GM12878 (cell line): ENCODE measurements at regions not wholly inside any gene's neighbourhood (a gene's known extent, or its start where the extent isn't known, plus 50 kb on each side); places are given as distances from the start of the nearest gene placed in this dataset.

Experiments
- ATAC-seq: fragments of 200-7000 bp; cut with Tn5 transposase; 3 replicates; pipeline ENCODE4 v1.9.1; 2020; ENCODE audit warnings: mild to moderate bottlenecking, moderate library complexity
- BruUV-seq: library from RNA; stranded (reverse); fragments of 400-500 nt; replicated peaks from 2 replicates; lab custom pipeline; 2021; lab: Mats Ljungman, UMichigan
- CTCF ChIA-PET: fragments of 300-600 bp; sonication (Branson Sonifier 250); formaldehyde crosslinking; extraction: SDS; loops from one replicate; lab custom pipeline; 2021; ENCODE audit warnings: inconsistent platforms; lab: Yijun Ruan, JAX
- POLR2A ChIA-PET: fragments of 350-600 bp; formaldehyde crosslinking; extraction: SDS; loops from one replicate; lab custom pipeline; 2021; ENCODE audit warnings: inconsistent platforms; lab: Charles Lee
- RAD21 ChIA-PET: fragments of 300-600 bp; sonication (Branson Sonifier 250); formaldehyde crosslinking; loops from one replicate; lab custom pipeline; 2023; ENCODE audit warnings: antibody characterized with exemption; ENCODE audit not compliant: unreplicated experiment; lab: Charles Lee
- SMC1A ChIA-PET: fragments of 300-600 bp; sonication (Branson Sonifier 250); formaldehyde crosslinking; loops from one replicate; lab custom pipeline; 2023; ENCODE audit not compliant: unreplicated experiment, uncharacterized antibody; lab: Charles Lee
- DNase-seq: peaks from one replicate; pipeline ENCODE4 v3.0.0-alpha.2; 2011; ENCODE audit warnings: low read depth, low spot score
- FAIRE-seq: peaks from 3 replicates; lab custom pipeline; 2011; peaks lifted over from hg19 to GRCh38; lab: Jason Lieb, UNC
- H2AFZ ChIP-seq: 2 replicates; pipeline ENCODE4 v1.6.0; 2011; ENCODE audit warnings: low read depth, low read length, control low read depth; ENCODE audit not compliant: control insufficient read depth
- H3K27ac ChIP-seq: 2 replicates; pipeline ENCODE4 v1.5.1; 2011; ENCODE audit warnings: control low read depth; ENCODE audit not compliant: control insufficient read depth, insufficient read depth
- H3K27me3 ChIP-seq, 2 experiments: replicated peaks in 1 of 2; 2 replicates each; pipeline versions ENCODE4 v1.6.0 to v1.6.1; 2011; ENCODE audit warnings: low read length in 1 of 2; ENCODE audit not compliant: control insufficient read depth in 2 of 2, insufficient read depth in 2 of 2
- H3K36me3 ChIP-seq, 2 experiments: 2 replicates each; pipeline ENCODE4 v1.5.1; 2011; ENCODE audit warnings: low read length in 1 of 2; ENCODE audit not compliant: control insufficient read depth in 2 of 2, insufficient read depth in 2 of 2
- H3K4me1 ChIP-seq: 2 replicates; pipeline ENCODE4 v1.6.1; 2011; ENCODE audit warnings: mild to moderate bottlenecking, low read length, moderate library complexity, mixed read lengths; ENCODE audit not compliant: control insufficient read depth, insufficient read depth
- H3K4me2 ChIP-seq: 2 replicates; pipeline ENCODE4 v1.6.0; 2011; ENCODE audit warnings: control low read depth; ENCODE audit not compliant: control insufficient read depth, insufficient read depth
- H3K4me3 ChIP-seq: fragments of 200-600 bp; sonication (generic); 2 replicates; pipeline ENCODE4 v1.5.1; 2016
- H3K79me2 ChIP-seq: 2 replicates; pipeline ENCODE4 v1.6.0; 2011; ENCODE audit warnings: low read length; ENCODE audit not compliant: control insufficient read depth, insufficient read depth
- H3K9ac ChIP-seq: 2 replicates; pipeline ENCODE4 v1.8.0; 2011; ENCODE audit warnings: low read length, control low read depth, mixed read lengths; ENCODE audit not compliant: control insufficient read depth, insufficient read depth
- H3K9me3 ChIP-seq: replicated peaks from 3 replicates; pipeline ENCODE4 v1.5.1; 2011; ENCODE audit warnings: mild to moderate bottlenecking, low read length; ENCODE audit not compliant: control insufficient read depth, insufficient read depth
- H4K20me1 ChIP-seq: 2 replicates; pipeline ENCODE4 v1.6.0; 2011; ENCODE audit not compliant: control insufficient read depth, insufficient read depth
- BHLHE40 ChIP-seq, 2 experiments: fragments of 450-650 bp in 1 of 2; IDR thresholded peaks; 2 replicates each; pipeline ENCODE4 v1.6.1; 2011 to 2017; ENCODE audit warnings: low read depth in 2 of 2, borderline replicate concordance in 1 of 2, improper control_type of control experiment in 1 of 2, low read length in 1 of 2, mild to moderate bottlenecking in 1 of 2
- CEBPB ChIP-seq, 2 experiments: fragments of 150-350 bp in 1 of 2; IDR thresholded peaks; 2 replicates each; pipeline ENCODE4 v1.6.1; 2012 to 2014; ENCODE audit warnings: low read depth in 2 of 2, low read length in 2 of 2, borderline replicate concordance in 1 of 2, inconsistent platforms in 1 of 2
- DPF2 ChIP-seq: fragments of 450-650 bp; IDR thresholded peaks from 2 replicates; pipeline ENCODE4 v1.6.1; 2017; ENCODE audit warnings: mild to moderate bottlenecking
- ELK1 ChIP-seq: IDR thresholded peaks from 2 replicates; pipeline ENCODE4 v1.6.1; 2012; ENCODE audit warnings: low read depth, low read length, improper control_type of control experiment
- EP300 ChIP-seq, 2 experiments: fragments of 150-350 bp in 1 of 2; IDR thresholded peaks; 2 replicates each; pipeline ENCODE4 v1.6.1; 2011 to 2012; ENCODE audit warnings: low read depth in 2 of 2, low read length in 2 of 2, borderline replicate concordance in 1 of 2, improper control_type of control experiment in 1 of 2, inconsistent platforms in 1 of 2; ENCODE audit not compliant: control insufficient read depth in 1 of 2
- JUNB ChIP-seq: IDR thresholded peaks from 2 replicates; pipeline ENCODE4 v1.6.1; 2016; ENCODE audit warnings: antibody characterized with exemption, mild to moderate bottlenecking
- POLR2A ChIP-seq: IDR thresholded peaks from 2 replicates; pipeline ENCODE4 v1.6.1; 2011; ENCODE audit warnings: low read depth, mild to moderate bottlenecking, low read length
- WGBS: methylation state at CpG from one replicate; pipeline ENCODE4 v1.1.6; 2016; ENCODE audit warnings: low lambda C conversion rate; ENCODE audit not compliant: insufficient replicate concordance, insufficient coverage; ENCODE audit errors: missing lambda C conversion rate; 5-methylcytosine and 5-hydroxymethylcytosine counted together
- in situ Hi-C: fragments of 300-500 bp; cut with MboI; formaldehyde crosslinking; loops from 9 replicates; pipeline ENCODE4 v1.14.3; 2018; ENCODE audit warnings: mixed read lengths
- intact Hi-C: fragments of 100-400 bp; cut with micrococcal nuclease; formaldehyde crosslinking; loops from one replicate; pipeline ENCODE4 v1.14.2; 2022; ENCODE audit not compliant: unreplicated experiment
- TF ChIP-seq, protein P1 (sequence below): fragments of 450-650 bp; conservative IDR thresholded peaks from 2 replicates; pipeline ENCODE4 v1.6.1; 2017; ENCODE audit warnings: mild to moderate bottlenecking, moderate library complexity
- TF ChIP-seq, protein P2 (sequence below): fragments of 450-650 bp; IDR thresholded peaks from 2 replicates; pipeline ENCODE4 v1.6.1; 2016; ENCODE audit warnings: mild to moderate bottlenecking, moderate library complexity, borderline replicate concordance

DNA sequence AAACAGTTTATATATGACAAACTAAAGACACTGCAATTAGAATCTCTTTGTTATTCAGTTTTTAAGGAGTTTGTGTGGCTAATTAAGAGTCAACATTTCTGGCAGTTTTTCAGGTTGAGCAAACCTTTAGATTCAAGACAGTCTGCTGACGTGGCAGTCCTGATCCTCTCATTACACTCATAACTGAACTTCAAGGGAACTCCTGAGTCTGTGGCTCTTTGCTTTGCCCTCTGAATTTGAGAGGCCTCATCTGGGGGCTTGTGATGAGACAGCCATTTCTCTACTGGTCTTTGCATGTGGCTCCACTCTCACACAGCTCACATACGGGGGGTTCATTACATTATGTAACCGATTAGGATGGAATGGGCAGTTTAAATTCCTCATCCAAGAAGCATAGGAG lies 182.9 kb upstream of the MEF2C start (continued):
- TF ChIP-seq CEBPB (IDR thresholded peaks at IDR 0.05; ENCODE audit: borderline replicate concordance in 1 of 2, low read depth in 2 of 2, low read length in 2 of 2): no peak
- TF ChIP-seq BHLHE40 (IDR thresholded peaks at IDR 0.05; ENCODE audit: borderline replicate concordance in 1 of 2, low read depth in 2 of 2, low read length in 1 of 2): peak in 1 of 2 experiments; percentile 27; a peak in 1 of 4 replicates
- TF ChIP-seq, protein P1, sequence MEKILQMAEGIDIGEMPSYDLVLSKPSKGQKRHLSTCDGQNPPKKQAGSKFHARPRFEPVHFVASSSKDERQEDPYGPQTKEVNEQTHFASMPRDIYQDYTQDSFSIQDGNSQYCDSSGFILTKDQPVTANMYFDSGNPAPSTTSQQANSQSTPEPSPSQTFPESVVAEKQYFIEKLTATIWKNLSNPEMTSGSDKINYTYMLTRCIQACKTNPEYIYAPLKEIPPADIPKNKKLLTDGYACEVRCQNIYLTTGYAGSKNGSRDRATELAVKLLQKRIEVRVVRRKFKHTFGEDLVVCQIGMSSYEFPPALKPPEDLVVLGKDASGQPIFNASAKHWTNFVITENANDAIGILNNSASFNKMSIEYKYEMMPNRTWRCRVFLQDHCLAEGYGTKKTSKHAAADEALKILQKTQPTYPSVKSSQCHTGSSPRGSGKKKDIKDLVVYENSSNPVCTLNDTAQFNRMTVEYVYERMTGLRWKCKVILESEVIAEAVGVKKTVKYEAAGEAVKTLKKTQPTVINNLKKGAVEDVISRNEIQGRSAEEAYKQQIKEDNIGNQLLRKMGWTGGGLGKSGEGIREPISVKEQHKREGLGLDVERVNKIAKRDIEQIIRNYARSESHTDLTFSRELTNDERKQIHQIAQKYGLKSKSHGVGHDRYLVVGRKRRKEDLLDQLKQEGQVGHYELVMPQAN: no peak
- TF ChIP-seq ELK1: no peak
- 0 out of 2 replicates have a peak, but pooled peaks have one; percentile 19 for TF ChIP-seq POLR2A
- peak; percentile 89 for TF ChIP-seq JUNB
- TF ChIP-seq, all 136 proteins: peak for 41

DNA sequence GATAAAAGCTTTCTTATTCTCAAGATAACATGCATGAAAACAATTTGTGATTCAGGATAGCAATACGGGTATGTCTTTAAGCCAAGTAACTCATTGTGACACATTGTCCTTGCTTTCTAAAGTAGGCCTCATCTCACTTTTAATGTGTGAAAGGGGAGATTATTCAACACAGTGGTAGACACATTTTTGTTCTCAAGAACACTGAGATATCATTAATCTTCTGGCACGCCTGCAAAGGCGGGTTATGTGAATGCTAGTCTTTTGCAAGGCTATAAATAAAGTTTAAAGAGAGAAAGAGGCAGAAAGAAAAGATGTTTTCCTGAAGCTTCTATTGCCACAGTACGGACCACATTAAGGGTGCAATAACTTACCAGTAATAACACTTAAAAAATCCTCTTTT lies 181.8 kb upstream of the MEF2C start:
- no peak overlapping the region for H3K4me3 ChIP-seq
- in situ Hi-C loops: loop anchor here (5.0 kb wide), 1 partner anchor 332 kb away; no protein-coding TSS in a partner anchor
- no peaks in the 10 kb centered on the region for H3K79me2 ChIP-seq
- H3K9me3 ChIP-seq: no peaks in the 10 kb centered on the region; the same call in none of the 3 replicates
- no peak overlapping the region for H3K9ac ChIP-seq
- no peak overlapping the region for H2AFZ ChIP-seq
- no peaks in the 10 kb centered on the region for H3K36me3 ChIP-seq
- POLR2A ChIA-PET: interaction anchor here (0.5 to 2.3 kb wide), 6 partner anchors 9 to 338 kb away, joined by 3 to 8 read pairs (median 3); no protein-coding TSS in a partner anchor
- no peaks in the 10 kb centered on the region for H3K27me3 ChIP-seq
- no peak for DNase-seq
- intact Hi-C loops: loop anchor here (2.0 to 5.0 kb wide), 2 partner anchors 52 to 237 kb away; no protein-coding TSS in a partner anchor
- SMC1A ChIA-PET: interaction anchor here (0.6 to 6.6 kb wide), 21 partner anchors 8 to 335 kb away, joined by 3 to 30 read pairs (median 5); no protein-coding TSS in a partner anchor
- WGBS: 97% methylated on average over 4 of the region's 4 CpGs
- BruUV-seq: no TSS peak
- no peaks in the 10 kb centered on the region for H4K20me1 ChIP-seq
- no peak overlapping the region; the same call in 1 of the 2 replicates for H3K27ac ChIP-seq
- TF ChIP-seq DPF2 (0 out of 2 replicates have a peak, but pooled peaks have one; percentile 26), EP300 (IDR thresholded peaks at IDR 0.05; ENCODE audit: borderline replicate concordance in 1 of 2, control insufficient read depth in 1 of 2, low read depth in 2 of 2, low read length in 2 of 2) (no peak)
- TF ChIP-seq, protein P2, sequence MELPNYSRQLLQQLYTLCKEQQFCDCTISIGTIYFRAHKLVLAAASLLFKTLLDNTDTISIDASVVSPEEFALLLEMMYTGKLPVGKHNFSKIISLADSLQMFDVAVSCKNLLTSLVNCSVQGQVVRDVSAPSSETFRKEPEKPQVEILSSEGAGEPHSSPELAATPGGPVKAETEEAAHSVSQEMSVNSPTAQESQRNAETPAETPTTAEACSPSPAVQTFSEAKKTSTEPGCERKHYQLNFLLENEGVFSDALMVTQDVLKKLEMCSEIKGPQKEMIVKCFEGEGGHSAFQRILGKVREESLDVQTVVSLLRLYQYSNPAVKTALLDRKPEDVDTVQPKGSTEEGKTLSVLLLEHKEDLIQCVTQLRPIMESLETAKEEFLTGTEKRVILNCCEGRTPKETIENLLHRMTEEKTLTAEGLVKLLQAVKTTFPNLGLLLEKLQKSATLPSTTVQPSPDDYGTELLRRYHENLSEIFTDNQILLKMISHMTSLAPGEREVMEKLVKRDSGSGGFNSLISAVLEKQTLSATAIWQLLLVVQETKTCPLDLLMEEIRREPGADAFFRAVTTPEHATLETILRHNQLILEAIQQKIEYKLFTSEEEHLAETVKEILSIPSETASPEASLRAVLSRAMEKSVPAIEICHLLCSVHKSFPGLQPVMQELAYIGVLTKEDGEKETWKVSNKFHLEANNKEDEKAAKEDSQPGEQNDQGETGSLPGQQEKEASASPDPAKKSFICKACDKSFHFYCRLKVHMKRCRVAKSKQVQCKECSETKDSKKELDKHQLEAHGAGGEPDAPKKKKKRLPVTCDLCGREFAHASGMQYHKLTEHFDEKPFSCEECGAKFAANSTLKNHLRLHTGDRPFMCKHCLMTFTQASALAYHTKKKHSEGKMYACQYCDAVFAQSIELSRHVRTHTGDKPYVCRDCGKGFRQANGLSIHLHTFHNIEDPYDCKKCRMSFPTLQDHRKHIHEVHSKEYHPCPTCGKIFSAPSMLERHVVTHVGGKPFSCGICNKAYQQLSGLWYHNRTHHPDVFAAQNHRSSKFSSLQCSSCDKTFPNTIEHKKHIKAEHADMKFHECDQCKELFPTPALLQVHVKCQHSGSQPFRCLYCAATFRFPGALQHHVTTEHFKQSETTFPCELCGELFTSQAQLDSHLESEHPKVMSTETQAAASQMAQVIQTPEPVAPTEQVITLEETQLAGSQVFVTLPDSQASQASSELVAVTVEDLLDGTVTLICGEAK: peak; percentile 70; the same call in 1 of the 2 replicates
- CTCF ChIA-PET: interaction anchor here (1.2 to 4.9 kb wide), 2 partner anchors 335 to 665 kb away, joined by 3 to 26 read pairs; no protein-coding TSS in a partner anchor
- peak; percentile 13; the same call in 1 of the 3 replicates for ATAC-seq
- H3K4me1 ChIP-seq: peaks cover 10% of the 10 kb centered on the region
- RAD21 ChIA-PET: interaction anchor here (0.6 to 2.7 kb wide), 17 partner anchors 9 to 659 kb away, joined by 3 to 11 read pairs (median 4); no protein-coding TSS in a partner anchor
- FAIRE-seq: no peak
- no peak overlapping the region for H3K4me2 ChIP-seq
